Uterus (tissue), 2 donors: ENCODE measurements at regions not wholly inside any gene's neighbourhood (a gene's known extent, or its start where the extent isn't known, plus 50 kb on each side); places are given as distances from the start of the nearest gene placed in this dataset.

Experiments
- CTCF ChIP-seq, 4 experiments: fragments of 200-600 bp in 2 of 4; fragments of 450-650 bp in 2 of 4; sonication (generic) in 2 of 4; IDR thresholded peaks; one replicate each; pipeline ENCODE4 v1.5.1; 2016 to 2019; ENCODE audit warnings: antibody characterized with exemption in 4 of 4, mild to moderate bottlenecking in 2 of 4, moderate library complexity in 1 of 4
- POLR2A ChIP-seq, 2 donors: fragments of 450-650 bp; IDR thresholded peaks; one replicate each; pipeline ENCODE4 v1.6.1; 2016; ENCODE audit warnings: antibody characterized with exemption in 2 of 2, mild to moderate bottlenecking in 1 of 2, moderate library complexity in 1 of 2

- TF ChIP-seq CTCF (IDR thresholded peaks at IDR 0.05) = no peak
- TF ChIP-seq POLR2A (IDR thresholded peaks at IDR 0.05) = no peak
These were observed 861.3 kb downstream of the TBC1D22A start for GRCh38 chr22:47623763-47624148.
